HG02981 (cell line): ENCODE measurements at regions not wholly inside any gene's neighbourhood (a gene's known extent, or its start where the extent isn't known, plus 50 kb on each side); places are given as distances from the start of the nearest gene placed in this dataset.
"Not testable (repeated sequence)": the region's sequence is repeated elsewhere in the genome, so short reads cannot be mapped to it uniquely, and the experiment has no call there.

ENCODE experiments used
- ATAC-seq: cut with Tn5 transposase; IDR thresholded peaks from one replicate; pipeline ENCODE4 v1.9.1; 2021; ENCODE audit warnings: mild to moderate bottlenecking, moderate library complexity; ENCODE audit not compliant: unreplicated experiment

DNA sequence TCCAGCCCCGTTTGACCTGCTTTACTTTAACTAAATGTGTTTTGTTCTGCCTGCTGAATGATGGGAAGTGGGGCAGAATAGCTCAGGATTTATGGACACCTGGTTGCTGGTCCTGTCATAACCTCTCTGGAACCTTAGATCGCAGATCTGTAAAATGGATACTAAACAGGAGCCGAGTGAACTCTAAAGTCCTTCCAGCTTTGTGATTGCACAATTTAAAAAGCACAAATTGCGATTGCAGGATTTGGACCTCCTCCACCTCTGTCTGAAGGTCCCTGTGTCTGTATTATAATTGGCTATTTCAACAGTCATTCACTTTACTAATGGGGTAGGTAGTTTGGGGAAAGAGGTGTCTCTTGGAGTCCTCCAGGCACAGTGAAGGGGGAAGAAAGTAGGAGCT is 220.4 kb downstream of the LY86 start:
- ATAC-seq, result no peak

GRCh38 chr6:6810727-6811126 is 222.2 kb downstream of the LY86 start:
- ATAC-seq, result no peak

DNA sequence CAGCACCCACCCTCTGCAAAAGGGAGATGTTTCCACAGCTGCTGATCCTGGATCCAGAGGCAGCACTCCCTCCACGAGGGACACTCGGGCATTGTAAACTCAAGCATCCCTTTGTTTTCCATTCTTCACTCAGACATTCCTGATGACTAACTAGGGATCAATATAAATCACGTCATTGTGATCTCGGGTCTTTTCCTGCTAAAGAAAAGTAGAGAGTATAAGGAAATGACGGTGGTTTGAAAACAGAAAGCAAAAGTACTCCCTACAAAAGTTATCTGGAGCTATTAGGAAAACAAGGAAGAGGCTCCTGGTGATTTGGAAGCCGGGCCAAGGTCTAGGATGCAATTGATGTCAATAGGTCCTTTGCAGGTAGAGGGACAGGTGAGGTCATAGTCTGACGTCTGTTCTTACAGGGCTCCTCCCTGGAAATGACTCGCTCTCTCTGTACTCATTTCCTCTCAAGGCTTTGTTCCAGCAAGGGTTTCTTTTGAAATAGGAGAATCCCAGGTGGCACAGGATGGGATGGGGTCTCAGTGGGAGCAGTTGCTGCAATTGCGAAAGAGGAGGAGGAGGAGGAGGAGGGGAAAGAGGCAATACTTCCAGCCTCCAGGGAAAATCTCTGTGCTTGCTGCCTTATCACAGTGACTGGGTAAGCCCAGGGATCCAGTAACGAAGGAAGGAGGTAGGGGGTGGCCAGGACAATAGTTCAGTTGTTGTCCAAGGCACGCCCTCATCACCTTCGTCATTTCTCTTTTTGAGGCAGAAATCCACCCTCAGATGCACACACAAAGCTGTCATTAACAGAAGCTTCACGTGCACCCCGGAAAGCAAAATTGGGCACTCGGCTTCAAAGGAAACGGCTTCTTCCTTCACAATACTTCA is 222.8 kb downstream of the LY86 start:
- no peak for ATAC-seq

GRCh38 chr6:6812427-6812826 is 223.9 kb downstream of the LY86 start:
- ATAC-seq, result no peak

- ATAC-seq, result no peak
These were observed 227.2 kb downstream of the LY86 start for GRCh38 chr6:6815732-6816131.

- peak; percentile 65 for ATAC-seq
These were observed 228.2 kb downstream of the LY86 start for GRCh38 chr6:6816716-6817115.

DNA sequence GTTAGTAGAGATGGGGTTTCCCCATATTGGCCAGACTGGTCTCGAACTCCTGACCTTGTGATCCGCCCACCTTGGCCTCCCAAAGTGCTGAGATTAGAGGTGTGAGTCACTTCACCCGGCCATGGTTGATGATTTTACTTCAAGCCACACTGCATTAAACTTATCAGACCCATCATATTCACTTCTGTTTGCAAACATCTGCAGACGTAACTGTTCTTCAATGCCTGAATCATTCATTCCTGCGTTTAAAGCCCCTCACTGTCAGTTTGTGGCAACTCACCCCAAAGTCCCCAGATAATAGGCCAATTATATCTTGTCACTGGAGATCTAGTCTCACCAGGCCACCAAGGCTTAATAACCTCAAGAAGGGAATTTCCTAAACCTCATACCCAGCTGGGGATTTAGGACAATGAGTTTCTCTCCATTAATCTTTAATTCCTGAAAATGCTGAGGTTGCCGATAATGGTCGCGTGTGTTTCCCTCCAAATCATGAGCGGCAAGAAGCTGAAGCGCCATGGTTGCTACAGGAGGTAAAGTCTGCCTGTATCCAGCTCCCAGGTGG is 229.6 kb downstream of the LY86 start:
- no peak for ATAC-seq

DNA sequence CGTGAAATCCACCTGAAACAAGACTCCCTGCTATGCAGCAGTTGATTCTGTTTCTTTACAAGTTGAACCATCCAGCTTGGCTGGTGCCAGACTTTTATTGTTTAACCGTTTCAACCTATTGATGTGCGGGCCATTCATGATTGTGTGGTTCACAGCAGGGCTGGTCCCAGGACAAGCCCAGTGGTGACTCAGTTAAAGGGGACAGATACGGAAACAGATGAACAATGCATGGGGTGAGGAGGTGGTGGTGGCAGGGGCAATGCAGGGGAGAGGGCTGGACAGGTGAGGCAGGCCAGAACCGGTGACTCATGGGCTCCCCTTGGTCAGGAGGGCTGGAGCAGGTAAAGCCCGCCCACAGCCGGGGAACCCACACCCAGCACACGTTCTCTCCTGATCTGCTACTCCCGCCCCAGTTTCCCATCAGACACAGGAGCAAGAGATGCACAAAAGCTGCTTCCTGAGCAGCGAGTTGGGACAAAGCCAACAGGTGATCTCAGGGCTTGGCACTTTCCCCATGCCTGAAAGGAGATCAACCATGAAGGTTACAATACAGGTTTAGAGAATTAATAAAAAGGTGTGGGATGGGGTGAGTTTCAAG is 232.2 kb downstream of the LY86 start:
- ATAC-seq, result no peak

DNA sequence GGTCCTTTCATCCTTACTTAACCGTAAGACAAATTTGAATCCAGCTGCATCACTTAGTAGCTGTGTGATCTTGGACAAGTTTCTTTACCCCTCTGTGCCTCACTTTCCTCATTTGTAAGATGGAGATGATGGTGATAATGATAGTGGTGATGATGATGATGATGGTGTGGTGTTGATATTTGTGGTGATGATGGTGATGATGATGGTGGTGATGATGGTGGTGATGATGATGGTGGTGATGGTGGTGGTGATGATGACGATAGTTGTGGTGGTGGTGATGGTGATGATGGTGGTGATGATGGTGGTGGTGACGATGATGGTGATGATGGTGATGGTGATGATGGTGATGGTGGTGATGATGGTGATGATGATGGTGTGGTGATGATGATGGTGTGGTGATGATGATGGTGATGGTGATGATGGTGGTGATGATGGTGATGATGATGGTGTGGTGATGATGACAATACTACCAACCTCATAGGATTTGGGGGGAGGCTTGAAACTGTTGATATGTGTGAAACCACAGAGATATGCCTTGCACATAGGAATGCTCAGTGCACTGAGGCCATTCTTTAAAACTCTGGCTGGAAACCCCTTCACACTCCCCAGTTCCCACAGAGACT is 233.2 kb downstream of the LY86 start:
- ATAC-seq, result no peak

DNA sequence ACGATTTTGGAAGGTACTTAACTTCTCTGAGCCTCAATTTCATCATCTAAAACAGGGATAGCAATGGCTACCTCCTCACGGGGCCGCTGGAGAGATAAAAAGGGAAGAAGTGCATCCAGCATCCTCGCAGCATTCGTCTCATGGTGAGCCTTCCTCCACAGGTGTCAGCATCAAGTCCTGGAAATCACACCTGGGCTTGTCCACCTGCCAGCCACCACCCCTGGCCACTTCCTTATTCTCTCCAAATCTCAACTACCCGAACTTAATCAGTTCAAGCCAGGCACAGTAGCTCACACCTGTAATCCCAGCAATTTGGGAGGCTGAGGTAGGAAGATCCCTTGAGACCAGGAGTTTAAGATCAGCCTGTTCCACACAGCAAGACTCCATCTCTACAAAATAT is 234.5 kb downstream of the LY86 start:
- no peak for ATAC-seq

GRCh38 chr6:6823568-6824224 is 235.2 kb downstream of the LY86 start:
- ATAC-seq, result no peak

DNA sequence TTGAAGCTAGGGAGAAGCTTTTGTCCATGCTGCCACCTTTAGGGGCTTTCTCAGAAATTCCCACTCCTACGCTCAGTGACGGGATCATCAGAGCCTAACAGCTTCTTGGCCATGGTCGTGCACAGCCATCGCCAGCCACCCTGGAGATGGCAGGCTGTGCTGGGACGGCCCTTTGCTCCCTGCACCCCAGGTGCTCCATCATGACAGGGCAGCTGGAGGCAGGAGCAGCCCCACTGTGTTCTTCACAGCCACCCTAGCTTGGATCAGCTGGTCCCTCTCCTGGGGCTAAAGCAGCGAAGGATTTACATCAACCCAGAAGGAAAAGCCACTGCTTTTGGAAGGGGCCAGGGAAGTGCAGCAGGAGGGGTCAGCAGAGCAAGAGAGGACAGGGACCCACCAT is 235.9 kb downstream of the LY86 start:
- no peak for ATAC-seq

DNA sequence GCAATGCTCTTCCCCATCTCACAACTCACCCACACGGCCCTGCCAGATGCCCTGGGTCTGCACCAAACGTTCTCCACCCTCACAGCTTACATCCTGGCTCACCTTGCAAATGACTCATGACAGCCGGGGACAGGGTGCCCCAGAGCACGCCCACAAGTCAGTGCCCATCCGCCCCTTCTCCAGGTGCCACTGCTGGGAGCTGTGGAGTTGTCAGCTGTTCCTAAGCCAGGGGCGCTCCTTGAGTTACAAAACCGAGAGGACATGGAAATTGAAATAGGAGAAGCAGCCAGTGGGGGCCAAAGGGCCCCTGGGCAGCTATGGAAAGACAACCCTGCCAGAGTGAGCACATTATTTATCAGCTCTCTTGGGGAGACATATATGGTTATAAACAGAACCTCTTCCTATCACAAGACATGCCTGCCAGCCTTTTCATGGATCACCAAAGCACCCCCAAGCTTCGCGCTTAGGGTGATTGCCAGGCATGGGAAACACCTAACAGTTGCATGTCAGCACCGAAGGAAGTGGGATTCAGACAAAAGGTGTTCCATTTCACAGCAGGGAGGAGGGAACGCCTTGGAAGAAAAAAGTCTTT is 236.8 kb downstream of the LY86 start:
- ATAC-seq, result no peak

- ATAC-seq, result peak; percentile 91
These were observed 237.8 kb downstream of the LY86 start for GRCh38 chr6:6826095-6826901.

GRCh38 chr6:6826961-6827360 is 238.4 kb downstream of the LY86 start:
- ATAC-seq, result no peak

DNA sequence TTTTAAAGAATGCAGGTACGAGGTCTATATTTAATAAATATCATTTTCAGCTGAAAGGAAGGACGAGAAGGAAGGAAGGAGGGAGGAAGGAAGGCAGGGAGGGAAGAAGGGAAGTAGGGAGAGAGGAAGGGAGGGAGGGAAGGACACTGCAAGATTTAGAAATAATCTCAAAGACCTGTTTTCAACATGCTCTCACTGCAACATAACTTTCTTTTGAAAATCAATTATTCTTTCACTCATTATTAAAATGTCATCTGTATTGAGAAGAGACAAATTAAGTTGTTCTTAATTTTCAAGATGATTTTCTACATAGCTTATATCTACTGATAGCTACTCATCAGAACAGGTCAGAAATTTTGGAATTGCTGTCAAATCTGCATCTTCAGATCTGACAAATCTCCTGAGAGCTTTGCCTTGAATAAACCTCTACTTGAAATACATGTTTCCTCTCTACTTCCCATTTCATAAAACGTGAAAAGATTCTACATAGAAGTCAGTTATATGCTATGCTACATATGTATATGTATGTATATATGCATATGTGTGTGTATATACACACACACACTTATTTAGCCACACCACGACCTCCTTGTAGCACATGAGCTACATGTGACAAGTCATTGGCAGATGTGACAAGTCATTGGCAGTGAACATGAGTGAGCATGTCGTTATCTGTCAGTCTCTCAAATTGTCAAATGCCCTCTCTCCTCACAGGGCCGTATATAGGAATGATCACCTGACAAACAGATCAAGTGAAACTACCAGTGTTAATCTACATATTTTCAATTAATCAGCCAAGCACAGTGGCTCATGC is 241.6 kb downstream of the LY86 start:
- ATAC-seq, result no peak

GRCh38 chr6:6830686-6831063 is 242.2 kb downstream of the LY86 start:
- ATAC-seq, result not testable (repeated sequence)

DNA sequence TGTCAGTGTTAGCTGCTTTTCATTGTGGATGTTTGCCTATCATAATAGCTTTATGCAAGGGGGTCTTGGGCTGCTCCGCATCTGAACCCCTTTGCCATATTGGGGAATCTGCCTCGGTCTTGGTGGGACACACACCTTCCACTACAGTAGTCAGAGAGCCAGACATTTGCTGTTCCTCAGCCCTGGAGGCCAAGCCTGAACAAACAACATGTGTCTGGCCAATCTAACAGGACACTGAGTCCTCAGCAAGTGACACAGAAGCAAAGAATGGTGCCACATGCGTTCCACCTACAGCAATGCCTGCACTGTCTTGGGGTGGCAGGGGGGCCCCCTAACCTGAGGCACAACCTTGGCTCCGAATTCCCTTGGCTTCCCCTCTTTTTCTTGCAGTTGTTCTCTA is 243.9 kb downstream of the LY86 start:
- ATAC-seq, result no peak
